Gastrocnemius medialis (tissue), 4 donors: ENCODE measurements at regions not wholly inside any gene's neighbourhood (a gene's known extent, or its start where the extent isn't known, plus 50 kb on each side); places are given as distances from the start of the nearest gene placed in this dataset.

ENCODE experiments used
- ATAC-seq, 2 donors: fragments of 150-250 bp; one replicate each; pipeline ENCODE4 v1.9.1; 2016
- DNase-seq, 2 donors: peaks; one replicate each; pipeline ENCODE4 v3.0.0-alpha.2; 2019
- H3K27ac ChIP-seq, 4 donors: fragments of 200-600 bp; sonication (generic); 1 replicate in 1 of 4; 2 replicates in 3 of 4; pipeline ENCODE4 v1.5.1; 2016 to 2018; ENCODE audit warnings: mild to moderate bottlenecking in 2 of 4, moderate library complexity in 1 of 4
- H3K27me3 ChIP-seq, 3 donors: fragments of 200-600 bp; sonication (generic) in 2 of 3; 1 replicate in 1 of 3; 2 replicates in 2 of 3; pipeline versions ENCODE4 v1.5.1 to v1.6.0; 2016 to 2019; ENCODE audit warnings: mild to moderate bottlenecking in 1 of 3, moderate library complexity in 1 of 3
- H3K36me3 ChIP-seq, 2 donors: fragments of 200-600 bp; sonication (generic) in 1 of 2; one replicate each; pipeline ENCODE4 v1.5.1; 2017 to 2018
- H3K4me1 ChIP-seq, 2 donors: fragments of 200-600 bp; sonication (generic) in 1 of 2; one replicate each; pipeline ENCODE4 v1.5.1; 2016 to 2017; ENCODE audit warnings: mild to moderate bottlenecking in 2 of 2
- H3K4me3 ChIP-seq, 4 donors: fragments of 200-600 bp; sonication (generic) in 3 of 4; 1 replicate in 1 of 4; 2 replicates in 3 of 4; pipeline ENCODE4 v1.5.1; 2016 to 2019; ENCODE audit warnings: mild to moderate bottlenecking in 2 of 4
- H3K9me3 ChIP-seq, 3 donors: fragments of 200-600 bp; sonication (generic) in 2 of 3; 1 replicate in 1 of 3; 2 replicates in 2 of 3; pipeline ENCODE4 v1.5.1; 2016 to 2019
- POLR2A ChIP-seq, 2 donors: fragments of 450-650 bp; IDR thresholded peaks; one replicate each; pipeline ENCODE4 v1.6.1; 2017; ENCODE audit warnings: antibody characterized with exemption in 2 of 2, mild to moderate bottlenecking in 2 of 2, moderate library complexity in 2 of 2
- in situ Hi-C, 4 donors: fragments of 200-750 bp; cut with MboI; loops; one replicate each; pipeline versions ENCODE4 v1.15.0 to v1.8.0; 2017; ENCODE audit warnings: low sequenced_read_pairs in 4 of 4
- intact Hi-C: fragments of 100-400 bp; cut with DNase I; formaldehyde crosslinking; loops from one replicate; pipeline ENCODE4 v1.15.1; 2023; ENCODE audit warnings: low total_unique reads
- TF ChIP-seq, protein P1 (sequence below), 5 experiments: fragments of 450-650 bp in 3 of 5; fragments of 200-600 bp in 2 of 5; sonication (generic) in 2 of 5; IDR thresholded peaks in 4 of 5; conservative IDR thresholded peaks in 1 of 5; 1 replicate in 4 of 5; 2 replicates in 1 of 5; pipeline ENCODE4 v1.5.1; 2016 to 2019; ENCODE audit warnings: antibody characterized with exemption in 5 of 5, mild to moderate bottlenecking in 3 of 5, moderate library complexity in 3 of 5

- Histone ChIP-seq H3K9me3 (no peaks in the 10 kb centered on the region), H3K27ac (no peak overlapping the region), H3K36me3 (no peaks in the 10 kb centered on the region), H3K4me1 (no peaks in the 10 kb centered on the region), H3K4me3 (no peak overlapping the region), H3K27me3 (no peaks in the 10 kb centered on the region)
- no peak for ATAC-seq
- intact Hi-C loops, result no loop called here
- DNase-seq, result no peak
- TF ChIP-seq, protein P1, sequence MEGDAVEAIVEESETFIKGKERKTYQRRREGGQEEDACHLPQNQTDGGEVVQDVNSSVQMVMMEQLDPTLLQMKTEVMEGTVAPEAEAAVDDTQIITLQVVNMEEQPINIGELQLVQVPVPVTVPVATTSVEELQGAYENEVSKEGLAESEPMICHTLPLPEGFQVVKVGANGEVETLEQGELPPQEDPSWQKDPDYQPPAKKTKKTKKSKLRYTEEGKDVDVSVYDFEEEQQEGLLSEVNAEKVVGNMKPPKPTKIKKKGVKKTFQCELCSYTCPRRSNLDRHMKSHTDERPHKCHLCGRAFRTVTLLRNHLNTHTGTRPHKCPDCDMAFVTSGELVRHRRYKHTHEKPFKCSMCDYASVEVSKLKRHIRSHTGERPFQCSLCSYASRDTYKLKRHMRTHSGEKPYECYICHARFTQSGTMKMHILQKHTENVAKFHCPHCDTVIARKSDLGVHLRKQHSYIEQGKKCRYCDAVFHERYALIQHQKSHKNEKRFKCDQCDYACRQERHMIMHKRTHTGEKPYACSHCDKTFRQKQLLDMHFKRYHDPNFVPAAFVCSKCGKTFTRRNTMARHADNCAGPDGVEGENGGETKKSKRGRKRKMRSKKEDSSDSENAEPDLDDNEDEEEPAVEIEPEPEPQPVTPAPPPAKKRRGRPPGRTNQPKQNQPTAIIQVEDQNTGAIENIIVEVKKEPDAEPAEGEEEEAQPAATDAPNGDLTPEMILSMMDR (IDR thresholded peaks at IDR 0.05 in 4 of 5, conservative IDR thresholded peaks at IDR 0.05 in 1 of 5), result no peak
- TF ChIP-seq POLR2A (IDR thresholded peaks at IDR 0.05), result no peak
- in situ Hi-C loops, result no loop called here
Measured at GRCh38 chr15:47432826-47433225, 284.5 kb upstream of the SEMA6D start.

GRCh38 chr15:47434596-47434995, 282.7 kb upstream of the SEMA6D start:
- DNase-seq, result no peak
- in situ Hi-C loops, result no loop called here
- TF ChIP-seq, protein P1 (IDR thresholded peaks at IDR 0.05 in 4 of 5, conservative IDR thresholded peaks at IDR 0.05 in 1 of 5), result no peak
- no peak for TF ChIP-seq POLR2A (IDR thresholded peaks at IDR 0.05)

GRCh38 chr15:47437491-47437890, 279.8 kb upstream of the SEMA6D start:
- Histone ChIP-seq H3K4me1 (peaks cover 0 to 8% of the 10 kb centered on the region in 2 donors), H3K27ac (no peak overlapping the region), H3K27me3 (no peaks in the 10 kb centered on the region), H3K9me3 (no peaks in the 10 kb centered on the region), H3K4me3 (no peak overlapping the region), H3K36me3 (no peaks in the 10 kb centered on the region)
- ATAC-seq (no peak), DNase-seq (no peak)
- TF ChIP-seq, protein P1 (IDR thresholded peaks at IDR 0.05 in 4 of 5, conservative IDR thresholded peaks at IDR 0.05 in 1 of 5), result no peak
- TF ChIP-seq POLR2A (IDR thresholded peaks at IDR 0.05), result no peak
- in situ Hi-C loops, result no loop called here
- intact Hi-C loops, result no loop called here

More at GRCh38 chr15:47434596-47434995, 282.7 kb upstream of the SEMA6D start:
- no peaks in the 10 kb centered on the region for H3K9me3 ChIP-seq
- H3K27me3 ChIP-seq, result no peaks in the 10 kb centered on the region
- peaks cover 0 to 6% of the 10 kb centered on the region in 2 donors for H3K4me1 ChIP-seq
- intact Hi-C loops, result no loop called here
- H3K36me3 ChIP-seq, result no peaks in the 10 kb centered on the region
- no peak overlapping the region for H3K27ac ChIP-seq
- ATAC-seq, result no peak
- H3K4me3 ChIP-seq, result no peak overlapping the region

DNA sequence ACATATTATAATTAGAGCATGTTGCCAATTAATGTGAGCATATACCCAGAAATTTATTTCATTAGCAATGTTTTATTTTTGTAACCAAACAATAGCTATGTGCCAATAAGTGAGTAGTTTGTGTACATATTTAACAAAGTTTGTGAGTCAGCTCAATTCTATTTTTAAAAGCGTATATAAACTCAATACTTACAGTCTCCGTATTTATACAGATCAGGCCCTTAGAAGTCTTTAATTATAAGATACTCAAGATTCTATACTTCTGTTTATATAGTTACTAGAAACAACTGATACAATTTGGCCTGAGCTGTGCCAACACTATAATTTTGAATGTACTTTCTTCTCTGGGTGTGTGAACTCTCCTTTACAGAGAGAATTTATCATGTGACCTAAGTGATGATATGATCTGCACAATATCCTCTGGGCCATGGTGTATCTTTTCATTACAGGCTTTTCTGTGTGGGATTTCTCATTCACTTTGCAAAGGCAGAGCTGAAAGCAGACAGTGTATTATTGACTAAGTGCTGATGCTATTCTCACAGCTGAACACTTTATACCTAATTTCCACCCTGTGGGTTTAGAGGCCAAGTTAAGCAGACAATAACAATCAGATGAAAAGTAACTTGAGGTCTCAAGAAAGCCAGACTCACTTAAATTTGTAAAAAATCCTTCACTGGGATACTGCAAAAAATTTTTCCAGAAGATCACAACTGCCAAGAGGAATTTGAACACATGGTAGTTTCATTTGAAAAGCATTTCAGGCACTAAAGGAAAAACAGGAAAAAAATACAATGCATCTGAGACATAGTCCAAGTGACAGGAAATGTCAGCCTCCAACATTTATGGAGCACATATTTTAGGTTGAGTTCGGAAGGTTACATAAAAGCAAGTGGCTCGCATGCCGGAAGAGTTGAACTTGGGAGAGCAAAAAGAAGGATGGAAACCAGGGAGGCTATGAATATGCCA, 277.9 kb upstream of the SEMA6D start:
- no peak for DNase-seq
- Histone ChIP-seq H3K9me3 (no peaks in the 10 kb centered on the region), H3K4me1 (peaks cover 0 to 8% of the 10 kb centered on the region in 2 donors), H3K27me3 (no peaks in the 10 kb centered on the region), H3K4me3 (no peak overlapping the region), H3K36me3 (no peaks in the 10 kb centered on the region), H3K27ac (no peak overlapping the region)
- TF ChIP-seq, protein P1 (IDR thresholded peaks at IDR 0.05 in 4 of 5, conservative IDR thresholded peaks at IDR 0.05 in 1 of 5), result no peak
- no peak for TF ChIP-seq POLR2A (IDR thresholded peaks at IDR 0.05)
- intact Hi-C loops (no loop called here), in situ Hi-C loops (no loop called here)
- no peak for ATAC-seq
